HG02885 (cell line): ENCODE measurements at regions not wholly inside any gene's neighbourhood (a gene's known extent, or its start where the extent isn't known, plus 50 kb on each side); places are given as distances from the start of the nearest gene placed in this dataset.

Experiments used
- ATAC-seq: cut with Tn5 transposase; IDR thresholded peaks from one replicate; pipeline ENCODE4 v1.9.1; 2021; ENCODE audit warnings: mild to moderate bottlenecking; ENCODE audit not compliant: unreplicated experiment, poor library complexity

DNA sequence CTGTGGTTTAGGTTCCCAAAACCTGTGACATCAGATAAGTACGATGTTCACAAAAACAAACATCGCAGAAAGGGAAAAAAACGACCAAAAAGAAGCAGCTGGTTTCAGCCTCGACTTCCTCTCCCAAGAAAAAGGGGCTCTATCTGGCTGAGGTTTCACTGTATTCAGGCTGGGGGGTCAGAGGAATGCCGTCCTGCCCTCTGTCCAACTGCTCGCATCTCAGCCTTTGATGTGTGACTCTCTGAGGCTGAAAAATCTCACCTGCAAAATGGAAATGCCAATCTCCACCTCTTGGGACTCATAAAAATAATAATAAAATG, 123.6 kb upstream of the PTPN1 start:
- ATAC-seq: no peak

DNA sequence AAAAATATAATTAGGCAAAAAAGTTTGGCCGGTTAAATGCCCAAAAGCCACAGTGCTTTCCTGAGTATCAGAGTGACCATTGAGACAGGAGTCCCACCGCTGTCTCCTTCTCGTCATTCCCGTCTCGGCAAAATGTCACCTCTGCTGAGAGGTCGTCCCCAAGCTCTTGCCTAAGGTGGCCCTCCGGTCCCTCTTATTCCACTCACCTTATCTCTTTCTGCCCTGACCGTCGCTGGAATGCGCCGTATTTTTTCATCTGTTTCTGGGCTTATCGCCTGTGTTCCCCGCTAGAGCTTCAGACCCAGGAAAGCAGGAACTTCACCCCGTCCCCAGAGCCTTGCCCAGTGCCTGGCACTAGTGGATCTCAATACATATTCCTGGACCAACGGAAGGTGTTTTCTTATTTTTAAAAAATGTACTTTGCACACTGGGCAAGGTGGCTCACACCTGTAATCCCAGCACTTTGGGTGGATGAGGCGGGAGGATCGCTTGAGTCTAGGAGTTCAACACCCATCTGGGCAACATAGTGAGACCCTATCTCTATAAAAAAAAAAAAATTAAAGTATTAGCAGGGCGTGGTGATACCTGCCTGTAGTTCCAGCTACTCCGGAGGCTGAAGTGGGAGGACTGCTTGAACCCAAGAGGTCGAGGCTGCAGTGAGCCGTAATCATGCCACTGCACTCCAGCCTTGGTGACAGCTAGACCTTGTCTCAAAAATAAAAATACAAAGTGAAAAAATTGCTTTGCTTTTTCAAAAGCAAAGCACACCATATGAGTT, 122.8 kb upstream of the PTPN1 start:
- ATAC-seq: no peak

DNA sequence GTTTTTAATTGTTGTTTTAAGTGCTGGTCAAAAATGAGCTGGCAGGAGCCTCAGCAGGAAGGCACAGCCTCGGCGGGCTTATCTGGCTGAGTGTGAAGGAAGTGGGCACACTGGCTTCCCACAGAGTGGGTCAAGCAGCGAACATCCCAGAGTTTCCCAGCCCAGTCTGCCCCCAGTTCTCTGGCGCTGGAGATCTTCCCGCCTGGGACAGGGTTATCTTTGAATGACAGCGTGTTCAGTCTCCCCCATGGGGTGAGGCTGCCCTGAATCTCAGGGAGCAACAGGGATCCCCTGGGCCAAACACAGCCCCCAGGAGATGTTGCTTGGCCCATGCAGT, 122.2 kb upstream of the PTPN1 start:
- ATAC-seq: no peak

DNA sequence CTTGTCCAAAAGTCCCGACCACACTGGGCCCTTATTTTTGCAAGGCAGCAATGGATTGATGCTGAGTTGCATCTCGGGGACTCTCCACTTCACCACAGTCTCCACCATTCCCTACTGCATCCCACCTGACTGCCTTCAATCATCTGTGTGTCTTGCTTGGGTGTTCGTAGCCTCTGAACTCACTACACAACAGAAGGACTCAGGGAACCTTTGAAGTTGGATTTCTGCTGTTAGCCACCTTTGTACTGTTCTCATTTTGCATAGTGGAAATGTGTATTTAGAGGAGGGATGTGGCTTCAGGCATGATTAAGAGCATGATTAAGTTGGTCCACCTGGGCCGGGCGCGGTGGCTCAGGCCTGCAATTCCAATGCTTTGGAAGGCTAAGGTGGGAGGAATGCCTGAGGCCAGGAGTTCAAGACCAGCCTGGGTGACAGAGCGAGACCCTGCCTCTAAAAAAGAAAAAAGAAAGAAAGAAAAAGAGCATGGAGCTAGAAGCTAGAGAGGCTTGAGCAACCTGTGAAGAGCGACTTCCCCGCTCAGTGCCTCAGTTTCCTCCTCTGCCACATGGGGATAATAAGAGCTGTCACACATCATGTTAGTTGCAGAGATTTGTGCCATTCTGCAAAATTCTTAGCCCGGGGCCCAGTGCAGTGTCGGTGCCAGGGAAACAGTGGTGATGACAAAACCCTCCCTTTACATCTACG, 121.3 kb upstream of the PTPN1 start:
- ATAC-seq: no peak

DNA sequence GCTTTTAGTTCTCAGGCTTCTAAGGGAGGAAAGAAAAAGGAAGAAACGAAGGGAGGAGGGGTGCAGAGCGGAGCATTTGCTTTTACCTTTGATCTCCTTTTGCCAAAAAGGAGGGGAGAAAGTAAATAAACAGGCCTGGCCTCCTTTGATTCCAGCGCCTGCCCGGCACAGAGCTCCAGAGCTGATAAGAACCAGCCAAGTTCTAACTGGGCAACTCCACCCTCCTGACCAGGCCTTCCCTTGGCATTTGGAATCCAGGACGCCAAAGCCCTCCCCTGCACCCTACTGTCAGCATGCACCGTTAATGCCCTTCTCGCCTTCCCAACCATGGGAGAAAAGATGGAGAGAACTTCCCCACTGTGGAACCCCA, 120.8 kb upstream of the PTPN1 start:
- no peak for ATAC-seq

DNA sequence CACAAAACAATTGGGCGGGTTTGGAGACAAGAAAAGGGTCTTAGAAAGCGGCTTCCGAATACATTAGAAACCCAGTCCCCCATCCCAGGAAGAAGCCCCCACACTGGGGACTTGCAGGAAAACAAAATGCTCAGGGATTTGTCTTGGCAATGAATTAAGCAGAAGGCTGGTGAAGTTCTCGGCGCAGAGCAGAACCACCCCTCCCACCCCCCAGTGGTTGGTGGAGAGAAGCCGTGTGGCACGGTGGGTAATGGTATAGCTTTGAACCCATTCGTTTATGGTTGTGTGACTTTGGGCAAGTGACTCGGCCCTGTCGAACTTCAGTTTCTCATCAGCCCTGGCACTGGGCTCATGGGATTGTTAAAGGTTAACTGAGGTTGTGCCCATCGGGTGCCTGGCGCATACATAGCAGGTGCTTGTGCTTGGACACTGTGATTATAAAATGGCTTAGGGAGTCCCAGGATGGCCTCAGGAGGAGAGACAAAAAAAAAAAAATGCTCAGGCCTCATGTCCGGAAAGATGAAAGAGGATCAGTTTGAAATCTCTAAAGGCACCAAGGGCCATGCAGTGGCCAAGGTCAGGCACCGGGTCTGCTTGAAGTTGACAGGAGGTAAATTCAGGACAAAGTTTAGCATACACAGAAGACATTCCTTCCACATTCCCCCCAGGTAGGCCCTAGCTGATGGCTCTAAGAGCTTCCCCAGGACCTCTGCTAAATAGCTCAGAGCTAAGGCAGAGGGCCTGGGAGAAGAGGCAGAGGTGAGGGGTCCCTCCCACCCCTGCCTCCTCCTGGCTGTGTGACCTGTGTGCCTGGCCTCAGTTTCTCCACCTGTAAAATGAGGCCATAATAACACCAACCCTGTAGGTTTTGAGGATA, 120.1 kb upstream of the PTPN1 start:
- no peak for ATAC-seq

DNA sequence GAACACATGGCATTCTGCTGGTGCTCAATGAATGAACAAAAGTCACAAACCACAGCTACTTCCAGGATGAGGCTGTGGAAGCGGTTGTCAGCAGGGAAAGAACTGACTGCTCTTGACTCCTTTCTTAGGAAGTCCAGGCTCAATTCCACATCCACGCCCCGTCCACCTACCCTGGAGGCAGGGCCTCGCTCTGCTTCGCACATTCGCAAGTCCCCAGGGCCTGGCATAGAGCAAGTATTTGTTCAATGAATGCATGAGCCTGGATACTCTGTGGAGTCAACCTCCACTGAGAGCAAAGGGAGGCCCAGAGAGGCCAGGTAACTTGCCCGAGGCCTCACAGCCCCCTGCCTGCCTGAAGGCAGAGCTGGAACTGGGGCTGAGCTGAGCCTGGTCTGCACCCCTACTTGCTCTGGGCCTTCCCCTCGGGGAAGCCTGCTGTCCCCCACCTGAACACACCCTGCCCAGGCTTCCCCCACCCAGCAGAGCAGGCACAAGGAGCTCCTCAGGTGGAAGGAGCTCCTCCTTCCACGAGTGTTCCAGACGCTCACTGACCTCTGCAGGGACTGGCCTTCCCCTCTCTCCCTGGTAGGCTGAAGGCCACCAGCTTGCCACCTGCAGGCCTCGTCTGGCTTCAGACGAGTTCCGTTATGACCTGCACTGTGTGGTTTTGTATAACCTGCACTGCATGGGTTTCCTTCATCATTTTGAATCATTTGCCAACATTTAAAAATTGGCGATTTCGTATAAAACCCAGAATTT, 119.3 kb upstream of the PTPN1 start:
- no peak for ATAC-seq

DNA sequence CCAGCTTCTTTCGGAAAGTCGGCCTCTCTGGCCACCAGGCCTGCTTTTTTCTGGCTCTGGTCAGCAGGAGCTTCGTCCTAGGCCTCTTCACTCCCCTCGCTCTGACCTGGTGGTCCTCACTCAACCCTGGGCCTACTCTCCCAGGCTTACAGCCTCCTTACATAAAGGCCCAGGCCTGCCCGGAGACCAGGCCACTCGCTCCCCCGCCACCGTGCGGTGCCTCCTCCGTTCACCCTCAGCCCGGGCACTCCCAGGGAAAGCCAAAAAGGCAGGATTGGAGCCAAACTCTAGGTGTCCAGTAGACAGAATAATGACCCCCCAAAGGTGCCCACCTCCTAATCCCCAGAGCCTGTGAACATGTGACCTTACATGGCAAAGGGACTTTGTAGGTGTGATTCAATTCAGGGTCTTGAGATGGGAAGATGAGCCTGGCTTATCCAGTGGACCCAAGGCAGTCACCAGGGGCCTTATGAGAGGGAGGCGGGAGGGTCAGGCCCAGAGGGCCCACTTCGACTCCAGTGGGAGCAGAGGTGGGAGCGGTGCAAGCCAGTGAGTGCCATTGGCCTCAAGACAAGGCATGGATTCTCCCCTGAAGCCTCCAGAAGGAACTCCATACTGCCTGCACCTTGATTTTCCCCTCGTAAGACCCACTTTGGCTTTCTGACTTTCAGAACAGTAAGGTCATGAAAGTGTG, 118.6 kb upstream of the PTPN1 start:
- no peak for ATAC-seq

DNA sequence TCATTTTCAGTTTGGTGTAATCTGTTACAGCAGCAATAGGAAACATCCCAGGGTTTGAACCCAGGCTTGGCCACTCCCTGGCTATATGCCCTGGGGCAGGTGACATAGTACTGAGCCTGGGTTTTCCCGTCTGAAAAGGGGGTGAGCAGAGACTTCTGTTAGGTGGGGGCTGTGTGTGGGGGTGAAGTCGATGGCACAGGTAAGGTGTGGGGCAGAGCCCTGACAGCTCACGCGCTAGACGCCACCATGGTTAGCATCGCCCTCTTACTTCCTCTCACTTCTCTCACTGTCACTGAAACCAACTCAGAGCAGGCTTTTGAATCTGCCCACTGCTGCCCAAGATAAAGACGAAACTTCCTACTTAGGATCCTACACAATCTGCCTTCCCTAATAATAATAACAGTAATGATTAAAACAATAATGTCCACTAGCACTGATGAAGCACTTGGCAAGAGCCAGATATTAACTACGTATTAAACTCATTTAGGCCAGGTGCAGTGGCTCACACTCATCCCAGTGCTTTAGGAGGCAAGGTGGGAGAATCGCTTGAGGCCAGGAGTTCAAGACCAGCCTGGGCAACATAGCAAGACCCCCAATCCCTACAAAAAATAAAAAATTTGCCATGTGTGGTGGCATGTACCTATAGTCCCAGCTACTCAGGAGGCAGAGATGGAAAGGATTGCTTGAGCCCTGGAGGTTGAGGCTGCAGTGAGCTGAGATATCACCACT, 117.9 kb upstream of the PTPN1 start:
- ATAC-seq: no peak

DNA sequence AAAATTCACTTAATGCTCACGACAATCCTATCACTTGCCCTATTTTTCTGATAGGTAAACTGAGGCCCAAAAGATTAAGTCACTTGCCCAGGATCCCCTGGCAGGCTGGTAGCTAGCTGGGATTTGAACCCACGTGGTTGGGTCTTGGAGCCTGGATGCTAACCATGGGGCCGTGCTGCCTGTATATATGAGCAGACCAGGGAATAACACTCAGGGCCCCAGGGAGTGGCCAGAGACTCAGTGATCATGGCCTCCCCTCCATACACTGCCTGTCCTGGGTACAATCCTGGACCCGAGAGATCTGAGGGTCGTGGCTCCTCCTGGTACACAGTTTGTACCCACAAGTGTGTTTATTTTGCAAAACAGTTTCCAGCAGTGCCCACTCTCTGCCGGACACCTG, 116.9 kb upstream of the PTPN1 start:
- ATAC-seq: no peak

DNA sequence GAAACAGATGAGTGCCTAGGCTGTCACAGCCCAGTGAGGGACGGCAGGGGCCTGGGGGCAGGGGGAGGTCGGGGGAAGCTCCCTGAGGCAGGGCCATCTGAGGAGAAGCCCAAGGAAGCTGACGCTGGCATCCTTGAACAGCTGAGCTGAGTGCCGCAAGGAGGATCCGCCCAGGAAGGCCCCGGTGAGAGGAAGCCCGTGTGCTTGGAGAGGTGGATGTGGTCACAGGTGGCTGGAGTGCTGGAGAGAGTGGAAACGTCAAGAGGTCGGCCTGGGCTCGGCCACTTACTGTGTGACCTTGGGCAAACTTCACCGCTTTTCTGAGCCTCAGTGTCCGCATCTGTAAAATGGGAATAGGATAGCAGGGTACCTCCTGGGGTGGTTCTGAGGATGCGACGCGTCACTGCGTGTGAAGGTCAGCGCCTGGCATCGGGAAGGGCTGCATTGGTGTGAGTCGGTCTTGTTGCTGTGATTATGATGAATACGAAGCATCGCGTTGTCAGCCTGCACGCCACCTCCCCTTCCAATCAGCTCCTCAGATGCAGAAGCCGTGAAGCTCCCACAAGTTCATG, 116.1 kb upstream of the PTPN1 start:
- no peak for ATAC-seq

DNA sequence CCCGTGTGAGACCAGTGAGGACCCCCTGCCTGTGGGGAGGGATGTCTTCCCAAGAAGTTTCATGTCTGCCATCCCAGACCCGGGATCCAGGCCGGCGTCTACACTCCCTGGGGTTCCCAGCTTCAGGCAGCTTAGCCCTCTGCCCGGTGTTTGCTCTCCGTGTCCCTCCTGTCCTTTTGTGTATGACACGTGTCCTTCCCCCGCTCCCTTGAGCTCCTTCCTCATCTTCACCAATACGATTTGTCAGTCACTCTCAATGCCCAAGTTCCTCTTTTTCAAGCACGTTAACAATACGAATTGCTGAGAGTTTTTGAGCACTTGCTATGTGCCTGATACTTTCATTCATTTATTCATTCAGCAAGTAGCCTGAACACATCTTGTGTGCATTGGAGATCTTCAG, 115.6 kb upstream of the PTPN1 start:
- no peak for ATAC-seq

DNA sequence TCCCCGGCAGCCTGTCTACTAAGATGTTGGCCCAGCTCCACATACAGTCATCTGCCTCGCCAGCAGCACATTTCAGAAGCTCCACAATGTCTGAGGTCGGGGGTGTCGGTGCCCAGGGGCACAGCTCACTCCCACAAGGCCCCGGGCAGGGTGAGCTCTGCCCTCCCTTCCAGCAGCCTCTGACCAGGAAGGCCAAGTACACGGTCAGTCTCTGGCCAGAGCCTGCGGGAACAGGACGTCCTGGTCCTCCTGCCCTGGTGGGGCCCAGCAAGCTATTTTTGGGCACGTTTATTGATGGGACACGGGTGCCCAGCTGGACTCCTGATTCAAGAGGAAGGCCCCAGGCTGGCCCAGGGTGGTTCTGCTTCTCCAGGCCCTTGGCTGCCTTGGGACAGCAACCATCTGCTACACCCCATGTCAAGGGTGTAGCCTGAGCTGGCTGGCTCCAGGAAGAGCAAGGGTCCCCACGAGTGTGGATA, 114.9 kb upstream of the PTPN1 start:
- ATAC-seq: no peak

DNA sequence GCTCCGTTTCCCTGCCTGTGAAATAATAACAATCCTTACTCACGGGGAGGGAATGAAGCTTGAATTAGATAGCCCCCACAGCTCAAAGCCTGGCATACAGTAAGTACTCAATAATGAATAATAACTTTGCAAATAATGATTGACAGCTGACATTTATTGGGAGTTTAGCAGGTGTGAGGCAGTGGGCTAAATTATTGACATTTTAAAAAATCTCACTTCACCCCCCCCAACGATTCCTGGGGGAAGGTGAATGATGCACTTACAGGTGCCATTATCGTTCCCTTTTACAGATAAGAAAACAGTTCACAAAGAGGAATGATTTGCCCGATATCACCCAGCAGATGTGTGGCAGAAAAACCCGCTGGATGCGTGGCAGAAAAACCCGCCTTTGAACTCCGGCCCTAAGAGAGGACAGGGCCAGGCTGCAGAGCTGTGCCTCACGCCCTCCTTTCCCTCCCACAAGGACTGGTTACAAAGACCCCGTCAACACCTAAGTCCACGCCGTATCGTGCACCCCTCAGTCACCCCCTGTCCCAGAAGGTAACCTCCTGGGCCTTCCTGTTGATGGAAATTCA, 114.2 kb upstream of the PTPN1 start:
- no peak for ATAC-seq

DNA sequence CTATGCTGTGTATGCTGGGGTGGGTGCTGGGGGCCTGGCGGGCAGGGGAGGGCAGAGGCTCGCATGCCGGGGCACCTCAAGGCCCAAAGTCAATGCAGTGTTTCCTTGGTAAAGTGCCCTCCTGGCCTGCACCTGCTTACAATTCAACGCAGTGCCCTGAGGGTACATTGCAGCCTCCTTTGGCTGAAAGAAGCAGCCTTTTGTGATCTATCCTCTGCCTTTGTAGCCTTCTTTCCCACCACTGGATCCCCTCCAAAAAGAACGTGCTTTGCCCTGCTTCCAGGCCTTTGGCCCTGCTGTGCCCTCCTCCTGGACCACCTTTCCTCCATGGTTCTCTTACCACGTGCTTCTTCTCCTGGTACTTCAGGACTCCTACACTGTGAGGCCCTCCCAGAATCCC, 113.6 kb upstream of the PTPN1 start:
- no peak for ATAC-seq

DNA sequence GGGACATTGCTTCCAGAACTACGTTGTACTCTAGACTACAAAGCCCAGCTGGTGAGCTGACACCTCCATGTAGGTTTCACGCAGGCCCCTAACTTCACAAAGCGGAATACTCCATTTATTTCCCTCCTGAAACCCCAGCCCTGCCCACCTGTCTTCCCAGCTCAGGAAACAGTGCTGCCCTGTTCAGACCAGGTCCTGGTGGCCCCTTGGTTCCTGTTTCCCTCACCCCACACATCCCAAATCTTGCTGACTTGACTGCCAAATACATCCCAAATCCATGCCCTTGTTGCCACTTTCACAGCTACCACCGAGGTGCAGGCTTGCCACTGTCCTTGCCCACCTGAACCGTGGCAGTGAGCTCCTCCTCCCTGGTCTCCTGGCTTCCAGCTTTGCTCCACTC, 113.1 kb upstream of the PTPN1 start:
- ATAC-seq: no peak

DNA sequence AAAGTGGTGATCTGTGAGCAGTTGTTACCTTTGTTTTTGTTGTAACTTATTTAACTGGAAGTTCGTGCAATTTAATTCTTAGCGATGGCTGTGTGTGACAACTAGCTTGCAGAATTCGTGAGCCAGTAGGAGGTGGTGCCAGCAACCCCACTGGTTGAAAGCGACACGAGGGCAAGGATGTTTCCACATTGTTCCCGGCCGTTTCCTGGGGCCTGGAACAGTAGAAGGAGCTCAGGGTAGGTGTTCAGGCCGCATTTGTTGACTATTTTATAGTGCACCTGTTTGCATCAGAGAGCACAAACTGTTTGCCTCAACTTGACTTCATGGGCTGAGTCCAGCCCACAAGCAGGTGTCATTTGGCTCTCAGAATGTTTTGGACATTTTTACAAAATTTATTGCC, 112.1 kb upstream of the PTPN1 start:
- no peak for ATAC-seq

DNA sequence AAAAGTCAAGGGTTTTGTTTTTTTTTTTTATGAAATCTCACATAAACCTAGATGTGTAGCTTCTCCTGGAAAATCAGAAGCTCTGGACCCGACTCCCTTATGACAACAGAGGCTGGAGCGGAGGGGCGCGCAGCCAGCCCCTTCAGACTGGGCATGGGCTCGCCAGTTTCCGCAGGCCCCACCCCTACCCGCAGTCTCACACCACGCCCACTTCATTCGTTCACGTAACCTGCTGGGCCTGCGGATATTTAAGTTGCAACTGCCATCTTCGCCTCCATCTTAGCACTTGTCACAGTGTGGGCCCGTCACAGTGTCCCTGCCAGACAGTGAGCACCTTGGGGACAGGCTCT, 111.7 kb upstream of the PTPN1 start:
- ATAC-seq: no peak
